DOHH2 (cell line): ENCODE measurements at regions not wholly inside any gene's neighbourhood (a gene's known extent, or its start where the extent isn't known, plus 50 kb on each side); places are given as distances from the start of the nearest gene placed in this dataset.

Experiments
- H3F3A ChIP-seq: fragments of 200-600 bp; sonication (generic), shearing (Covaris generic); 2 replicates; pipeline ENCODE4 v1.6.0; 2016; ENCODE audit warnings: antibody characterized with exemption, mild to moderate bottlenecking; ENCODE audit not compliant: control insufficient read depth, insufficient read depth
- H3K27ac ChIP-seq: fragments of 200-600 bp; sonication (generic); 2 replicates; pipeline ENCODE4 v1.5.1; 2014; ENCODE audit warnings: low read depth, mild to moderate bottlenecking, low read length, moderate library complexity
- H3K27me3 ChIP-seq: fragments of 200-600 bp; sonication (generic); 2 replicates; pipeline ENCODE4 v1.6.1; 2014; ENCODE audit warnings: mild to moderate bottlenecking, low read length, mixed read lengths; ENCODE audit not compliant: control insufficient read depth
- H3K36me3 ChIP-seq: fragments of 200-600 bp; sonication (generic); 2 replicates; pipeline ENCODE4 v1.6.1; 2014; ENCODE audit warnings: mild to moderate bottlenecking, low read length, moderate library complexity, mixed read lengths; ENCODE audit not compliant: control insufficient read depth
- H3K4me1 ChIP-seq: fragments of 200-600 bp; sonication (generic); 2 replicates; pipeline ENCODE4 v1.6.1; 2014; ENCODE audit warnings: mild to moderate bottlenecking, low read length, mixed read lengths; ENCODE audit not compliant: control insufficient read depth
- H3K4me2 ChIP-seq: fragments of 200-600 bp; sonication (generic); 2 replicates; pipeline ENCODE4 v1.6.0; 2014; ENCODE audit warnings: mild to moderate bottlenecking, low read length, moderate library complexity
- H3K4me3 ChIP-seq: fragments of 200-600 bp; sonication (generic); 2 replicates; pipeline ENCODE4 v1.5.1; 2014; ENCODE audit warnings: mild to moderate bottlenecking, low read length, mixed read lengths
- H3K79me2 ChIP-seq: fragments of 200-600 bp; sonication (generic); 2 replicates; pipeline ENCODE4 v1.6.1; 2014; ENCODE audit warnings: mild to moderate bottlenecking, low read length, mixed read lengths; ENCODE audit not compliant: control insufficient read depth
- H3K9me2 ChIP-seq: fragments of 200-600 bp; sonication (generic); replicated peaks from 2 replicates; pipeline ENCODE4 v1.6.1; 2014; ENCODE audit warnings: mild to moderate bottlenecking, low read length, mixed read lengths; ENCODE audit not compliant: control insufficient read depth
- H3K9me3 ChIP-seq: fragments of 200-600 bp; sonication (generic); 2 replicates; pipeline ENCODE4 v1.6.1; 2014; ENCODE audit warnings: antibody characterized with exemption, low read length, mixed read lengths; ENCODE audit not compliant: control insufficient read depth, insufficient read depth
- H4K20me1 ChIP-seq: fragments of 200-600 bp; sonication (generic); 2 replicates; pipeline ENCODE4 v1.6.0; 2014; ENCODE audit warnings: low read depth, mild to moderate bottlenecking, antibody characterized with exemption, low read length, moderate library complexity; ENCODE audit not compliant: control insufficient read depth, insufficient read depth
- CTCF ChIP-seq: fragments of 200-600 bp; sonication (generic); IDR thresholded peaks from one replicate; pipeline ENCODE4 v1.5.1; 2014; ENCODE audit warnings: antibody characterized with exemption, mild to moderate bottlenecking, low read depth, low read length; ENCODE audit not compliant: poor library complexity, severe bottlenecking
- EZH2phosphoT487 ChIP-seq: fragments of 200-600 bp; sonication (generic); IDR thresholded peaks from 2 replicates; pipeline ENCODE4 v1.6.1; 2017; ENCODE audit warnings: borderline replicate concordance, mild to moderate bottlenecking, antibody characterized with exemption, low read length, moderate library complexity, mixed read lengths

- H3K36me3 ChIP-seq: no peaks in the 10 kb centered on the region
- H3K4me1 ChIP-seq: no peaks in the 10 kb centered on the region
- H3K4me2 ChIP-seq: no peak overlapping the region
- H3K4me3 ChIP-seq: no peak overlapping the region
- no peaks in the 10 kb centered on the region for H3K79me2 ChIP-seq
- H3K27ac ChIP-seq: no peak overlapping the region
- H3F3A ChIP-seq: no peaks in the 10 kb centered on the region
- no peaks in the 10 kb centered on the region for H3K27me3 ChIP-seq
- no peaks in the 10 kb centered on the region for H3K9me3 ChIP-seq
- TF ChIP-seq CTCF (no peak), EZH2phosphoT487 (no peak)
- H4K20me1 ChIP-seq: no peaks in the 10 kb centered on the region
- no peaks in the 10 kb centered on the region for H3K9me2 ChIP-seq
Measured at GRCh38 chr2:56539618-56540017, 355.8 kb downstream of the CCDC85A start.

- Histone ChIP-seq H3K4me1 (no peaks in the 10 kb centered on the region), H3K4me3 (no peak overlapping the region), H3K9me2 (no peaks in the 10 kb centered on the region), H4K20me1 (no peaks in the 10 kb centered on the region), H3K27ac (no peak overlapping the region), H3K4me2 (no peak overlapping the region), H3K9me3 (no peaks in the 10 kb centered on the region), H3K27me3 (no peaks in the 10 kb centered on the region), H3K36me3 (no peaks in the 10 kb centered on the region), H3K79me2 (no peaks in the 10 kb centered on the region), H3F3A (no peaks in the 10 kb centered on the region)
- TF ChIP-seq CTCF: no peak
- no peak for TF ChIP-seq EZH2phosphoT487
Measured at GRCh38 chr2:56540467-56540866, 356.7 kb downstream of the CCDC85A start.

- no peaks in the 10 kb centered on the region for H4K20me1 ChIP-seq
- H3F3A ChIP-seq: no peaks in the 10 kb centered on the region
- H3K27me3 ChIP-seq: no peaks in the 10 kb centered on the region
- H3K79me2 ChIP-seq: no peaks in the 10 kb centered on the region
- H3K9me2 ChIP-seq: no peaks in the 10 kb centered on the region
- no peaks in the 10 kb centered on the region for H3K36me3 ChIP-seq
- H3K4me1 ChIP-seq: no peaks in the 10 kb centered on the region
- no peak overlapping the region for H3K4me3 ChIP-seq
- H3K9me3 ChIP-seq: no peaks in the 10 kb centered on the region
- H3K4me2 ChIP-seq: no peak overlapping the region
- no peak for TF ChIP-seq EZH2phosphoT487
- no peak for TF ChIP-seq CTCF
- H3K27ac ChIP-seq: no peak overlapping the region
Measured at GRCh38 chr2:56540916-56541315, 357.1 kb downstream of the CCDC85A start.

- no peak overlapping the region for H3K4me2 ChIP-seq
- no peak overlapping the region for H3K27ac ChIP-seq
- H3K9me2 ChIP-seq: no peaks in the 10 kb centered on the region
- no peaks in the 10 kb centered on the region for H3K4me1 ChIP-seq
- no peaks in the 10 kb centered on the region for H3K36me3 ChIP-seq
- H3K79me2 ChIP-seq: no peaks in the 10 kb centered on the region
- H3K9me3 ChIP-seq: no peaks in the 10 kb centered on the region
- TF ChIP-seq EZH2phosphoT487: no peak
- no peak for TF ChIP-seq CTCF
- H4K20me1 ChIP-seq: no peaks in the 10 kb centered on the region
- no peak overlapping the region for H3K4me3 ChIP-seq
- no peaks in the 10 kb centered on the region for H3F3A ChIP-seq
- no peaks in the 10 kb centered on the region for H3K27me3 ChIP-seq
Measured at GRCh38 chr2:56542213-56542612, 358.4 kb downstream of the CCDC85A start.
